ENCODE measurements at regions not wholly inside any gene's neighbourhood (a gene's known extent, or its start where the extent isn't known, plus 50 kb on each side); places are given as distances from the start of the nearest gene placed in this dataset.
"Not testable (repeated sequence)": the region's sequence is repeated elsewhere in the genome, so short reads cannot be mapped to it uniquely, and the experiment has no call there.

- not testable (repeated sequence) for TF ChIP-seq CTCF (conservative IDR thresholded peaks at IDR 0.05 in 1 of 2, IDR thresholded peaks at IDR 0.05 in 1 of 2; ENCODE audit: low read depth in 1 of 2, low read length in 2 of 2); EZH2 (IDR thresholded peaks at IDR 0.05; ENCODE audit: low read length, missing control alignments)
These were observed 186.7 kb upstream of the MAP3K1 start for GRCh38 chr5:56628616-56629015.

Data from fibroblast of lung (primary cell).